ENCODE measurements at regions not wholly inside any gene's neighbourhood (a gene's known extent, or its start where the extent isn't known, plus 50 kb on each side); places are given as distances from the start of the nearest gene placed in this dataset.
"Not testable (repeated sequence)": the region's sequence is repeated elsewhere in the genome, so short reads cannot be mapped to it uniquely, and the experiment has no call there.

- peaks cover 21% of the 10 kb centered on the region for H3K4me1 ChIP-seq (ENCODE audit: low read length)
- H3K36me3 ChIP-seq (replicated peaks; ENCODE audit: low read depth, low read length): no peaks in the 10 kb centered on the region
- H3K9me3 ChIP-seq (ENCODE audit: insufficient read depth, low read length): no peaks in the 10 kb centered on the region
- H3K4me2 ChIP-seq (ENCODE audit: low read length): no peak overlapping the region
- no peak overlapping the region for H3K4me3 ChIP-seq (ENCODE audit: low read length)
- H3K79me2 ChIP-seq (ENCODE audit: low read length): no peaks in the 10 kb centered on the region
- no peak overlapping the region for H3K9ac ChIP-seq (ENCODE audit: low read length)
- H3K27ac ChIP-seq (ENCODE audit: low read length): no peak overlapping the region
- no peak overlapping the region for H2AFZ ChIP-seq (ENCODE audit: low read depth, low read length)
- TF ChIP-seq CTCF (IDR thresholded peaks at IDR 0.05; ENCODE audit: low read depth, low read length) (no peak), EZH2phosphoT487 (IDR thresholded peaks at IDR 0.05; ENCODE audit: low read depth) (no peak)
- no peaks in the 10 kb centered on the region for H3K27me3 ChIP-seq (ENCODE audit: low read depth, low read length)
- H4K20me1 ChIP-seq (ENCODE audit: insufficient read depth, low read length): no peaks in the 10 kb centered on the region
Measured at GRCh38 chr4:101696276-101697010, 94.1 kb upstream of the BANK1 start.

- Histone ChIP-seq H3K79me2 (ENCODE audit: low read length) (no peaks in the 10 kb centered on the region), H2AFZ (ENCODE audit: low read depth, low read length) (no peak overlapping the region), H4K20me1 (ENCODE audit: insufficient read depth, low read length) (no peaks in the 10 kb centered on the region), H3K9me3 (ENCODE audit: insufficient read depth, low read length) (no peaks in the 10 kb centered on the region), H3K9ac (ENCODE audit: low read length) (no peak overlapping the region), H3K4me2 (ENCODE audit: low read length) (no peak overlapping the region), H3K4me3 (ENCODE audit: low read length) (no peak overlapping the region), H3K27ac (ENCODE audit: low read length) (no peak overlapping the region), H3K4me1 (ENCODE audit: low read length) (peaks cover 21% of the 10 kb centered on the region), H3K27me3 (ENCODE audit: low read depth, low read length) (no peaks in the 10 kb centered on the region), H3K36me3 (replicated peaks; ENCODE audit: low read depth, low read length) (no peaks in the 10 kb centered on the region)
- TF ChIP-seq CTCF (IDR thresholded peaks at IDR 0.05; ENCODE audit: low read depth, low read length) (no peak), EZH2phosphoT487 (IDR thresholded peaks at IDR 0.05; ENCODE audit: low read depth) (no peak)
Measured at GRCh38 chr4:101695176-101695575, 95.4 kb upstream of the BANK1 start.

- Histone ChIP-seq H3K4me1 (ENCODE audit: low read length) (peaks cover 16% of the 10 kb centered on the region), H3K4me2 (ENCODE audit: low read length) (peak overlapping the region; percentile 20)
- H3K79me2 ChIP-seq (ENCODE audit: low read length); H3K27ac ChIP-seq (ENCODE audit: low read length); H2AFZ ChIP-seq (ENCODE audit: low read depth, low read length); H4K20me1 ChIP-seq (ENCODE audit: insufficient read depth, low read length); H3K9me3 ChIP-seq (ENCODE audit: insufficient read depth, low read length); H3K36me3 ChIP-seq (replicated peaks; ENCODE audit: low read depth, low read length); H3K9ac ChIP-seq (ENCODE audit: low read length); H3K27me3 ChIP-seq (ENCODE audit: low read depth, low read length); H3K4me3 ChIP-seq (ENCODE audit: low read length): not testable (repeated sequence)
Measured at GRCh38 chr4:101694403-101694802, 96.1 kb upstream of the BANK1 start.

- Histone ChIP-seq H3K27ac (ENCODE audit: low read length) (no peak overlapping the region), H3K79me2 (ENCODE audit: low read length) (no peaks in the 10 kb centered on the region), H3K36me3 (replicated peaks; ENCODE audit: low read depth, low read length) (no peaks in the 10 kb centered on the region), H2AFZ (ENCODE audit: low read depth, low read length) (no peak overlapping the region), H4K20me1 (ENCODE audit: insufficient read depth, low read length) (no peaks in the 10 kb centered on the region), H3K4me2 (ENCODE audit: low read length) (peak overlapping the region; percentile 20), H3K4me1 (ENCODE audit: low read length) (peaks cover 11% of the 10 kb centered on the region), H3K9me3 (ENCODE audit: insufficient read depth, low read length) (no peaks in the 10 kb centered on the region), H3K9ac (ENCODE audit: low read length) (no peak overlapping the region), H3K27me3 (ENCODE audit: low read depth, low read length) (no peaks in the 10 kb centered on the region), H3K4me3 (ENCODE audit: low read length) (no peak overlapping the region)
- no peak for TF ChIP-seq CTCF (IDR thresholded peaks at IDR 0.05; ENCODE audit: low read depth, low read length)
- no peak for TF ChIP-seq EZH2phosphoT487 (IDR thresholded peaks at IDR 0.05; ENCODE audit: low read depth)
Measured at GRCh38 chr4:101693842-101694398, 96.6 kb upstream of the BANK1 start.

Data from OCI-LY3 (cell line).